ENCODE measurements at regions not wholly inside any gene's neighbourhood (a gene's known extent, or its start where the extent isn't known, plus 50 kb on each side); places are given as distances from the start of the nearest gene placed in this dataset.

DNA sequence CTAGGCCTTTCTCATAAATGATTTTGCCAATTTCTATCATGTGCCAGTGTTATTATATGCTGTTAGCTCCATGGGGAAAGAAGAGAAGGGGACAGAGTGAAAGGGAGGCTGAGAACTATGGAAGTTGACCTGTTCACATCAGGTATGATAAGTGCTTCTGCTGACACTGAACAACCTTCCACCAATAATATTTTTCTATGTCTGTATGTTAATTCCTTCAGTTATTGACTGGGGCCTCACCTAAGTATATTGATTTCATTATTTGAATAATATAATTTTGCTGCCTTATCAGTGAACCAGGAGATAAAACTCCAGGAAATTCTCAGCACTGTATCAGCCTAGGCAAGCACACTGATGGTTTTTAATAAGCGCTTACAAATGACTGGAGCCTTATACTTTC, 262.8 kb downstream of the SNCA start:
- no peak overlapping the region for H3K4me3 ChIP-seq (ENCODE audit: low read depth, low read length)
- TF ChIP-seq, protein P1, sequence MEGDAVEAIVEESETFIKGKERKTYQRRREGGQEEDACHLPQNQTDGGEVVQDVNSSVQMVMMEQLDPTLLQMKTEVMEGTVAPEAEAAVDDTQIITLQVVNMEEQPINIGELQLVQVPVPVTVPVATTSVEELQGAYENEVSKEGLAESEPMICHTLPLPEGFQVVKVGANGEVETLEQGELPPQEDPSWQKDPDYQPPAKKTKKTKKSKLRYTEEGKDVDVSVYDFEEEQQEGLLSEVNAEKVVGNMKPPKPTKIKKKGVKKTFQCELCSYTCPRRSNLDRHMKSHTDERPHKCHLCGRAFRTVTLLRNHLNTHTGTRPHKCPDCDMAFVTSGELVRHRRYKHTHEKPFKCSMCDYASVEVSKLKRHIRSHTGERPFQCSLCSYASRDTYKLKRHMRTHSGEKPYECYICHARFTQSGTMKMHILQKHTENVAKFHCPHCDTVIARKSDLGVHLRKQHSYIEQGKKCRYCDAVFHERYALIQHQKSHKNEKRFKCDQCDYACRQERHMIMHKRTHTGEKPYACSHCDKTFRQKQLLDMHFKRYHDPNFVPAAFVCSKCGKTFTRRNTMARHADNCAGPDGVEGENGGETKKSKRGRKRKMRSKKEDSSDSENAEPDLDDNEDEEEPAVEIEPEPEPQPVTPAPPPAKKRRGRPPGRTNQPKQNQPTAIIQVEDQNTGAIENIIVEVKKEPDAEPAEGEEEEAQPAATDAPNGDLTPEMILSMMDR (IDR thresholded peaks at IDR 0.05; ENCODE audit: borderline replicate concordance, insufficient read depth, low read depth, low read length): no peak

DNA sequence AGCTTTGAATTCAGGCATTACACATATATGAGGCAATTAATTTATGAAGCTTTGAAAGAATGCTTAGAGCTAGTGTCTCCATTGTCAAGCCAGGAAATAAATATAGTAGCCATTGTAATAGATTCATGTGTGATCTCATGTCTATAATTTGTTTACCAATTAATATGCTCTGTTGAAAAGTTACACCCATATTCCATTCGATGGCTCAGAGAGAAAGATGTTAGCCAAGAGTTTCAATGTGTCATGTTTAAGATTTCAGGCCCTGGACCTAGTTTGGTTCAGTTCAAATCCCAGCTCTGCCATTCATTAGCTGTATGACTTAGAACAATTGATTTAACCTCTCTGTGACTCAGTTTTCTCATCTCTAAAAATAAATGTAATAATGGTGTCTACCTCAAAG, 263.3 kb downstream of the SNCA start:
- H3K4me3 ChIP-seq (ENCODE audit: low read depth, low read length): no peak overlapping the region
- TF ChIP-seq, protein P1 (IDR thresholded peaks at IDR 0.05; ENCODE audit: borderline replicate concordance, insufficient read depth, low read depth, low read length): no peak

DNA sequence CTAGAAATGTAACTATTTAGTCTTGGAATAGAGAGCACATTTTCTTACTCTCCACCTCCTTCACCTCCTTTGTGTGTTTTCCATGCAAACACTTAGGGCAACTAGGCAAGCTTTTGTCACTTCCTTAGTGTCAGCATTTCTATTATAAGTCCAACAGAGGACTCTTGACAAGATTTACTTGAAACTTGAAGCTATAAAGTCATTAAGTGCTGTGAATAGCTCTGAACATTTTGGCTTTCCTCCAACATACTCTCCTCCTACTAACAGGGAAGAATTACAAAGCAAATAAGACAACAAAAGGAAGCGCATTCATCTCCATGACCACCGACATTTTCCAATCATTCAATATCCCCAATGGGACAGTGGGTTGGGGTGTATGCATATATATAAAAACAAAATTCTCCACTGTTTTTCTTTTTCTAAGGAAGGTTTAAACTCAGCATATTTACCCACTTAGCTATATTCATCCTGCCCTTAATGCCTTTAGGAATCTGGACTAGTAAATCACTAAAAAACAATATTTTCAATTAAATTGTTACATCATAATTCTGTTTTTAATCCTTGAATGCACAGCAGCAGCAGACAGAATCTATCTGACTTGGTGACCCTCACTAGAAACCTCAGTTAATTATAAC, 264.6 kb downstream of the SNCA start:
- no peak overlapping the region for H3K4me3 ChIP-seq (ENCODE audit: low read depth, low read length)
- TF ChIP-seq, protein P1 (IDR thresholded peaks at IDR 0.05; ENCODE audit: borderline replicate concordance, insufficient read depth, low read depth, low read length): no peak

DNA sequence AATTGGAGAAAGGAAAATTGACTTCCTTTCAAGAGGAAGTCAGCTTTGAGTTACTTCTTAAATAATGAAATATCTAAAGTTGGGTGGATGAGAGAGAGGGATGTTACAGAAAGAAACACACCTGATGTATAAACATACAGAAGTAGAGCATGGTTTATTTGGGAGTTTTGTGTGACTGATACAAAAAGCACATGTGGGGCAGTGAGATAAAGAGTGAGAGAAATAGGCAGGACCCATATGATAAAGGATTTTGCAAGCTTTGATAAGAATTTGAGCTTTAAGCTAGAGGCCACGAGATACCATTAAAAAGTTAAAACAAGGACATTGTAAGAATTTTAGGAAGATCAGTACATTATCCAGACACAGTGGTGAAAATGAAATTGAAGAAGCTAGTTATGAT, 263.3 kb upstream of the GPRIN3 start:
- TF ChIP-seq, protein P1 (IDR thresholded peaks at IDR 0.05; ENCODE audit: borderline replicate concordance, insufficient read depth, low read depth, low read length): no peak
- no peak overlapping the region for H3K4me3 ChIP-seq (ENCODE audit: low read depth, low read length)

DNA sequence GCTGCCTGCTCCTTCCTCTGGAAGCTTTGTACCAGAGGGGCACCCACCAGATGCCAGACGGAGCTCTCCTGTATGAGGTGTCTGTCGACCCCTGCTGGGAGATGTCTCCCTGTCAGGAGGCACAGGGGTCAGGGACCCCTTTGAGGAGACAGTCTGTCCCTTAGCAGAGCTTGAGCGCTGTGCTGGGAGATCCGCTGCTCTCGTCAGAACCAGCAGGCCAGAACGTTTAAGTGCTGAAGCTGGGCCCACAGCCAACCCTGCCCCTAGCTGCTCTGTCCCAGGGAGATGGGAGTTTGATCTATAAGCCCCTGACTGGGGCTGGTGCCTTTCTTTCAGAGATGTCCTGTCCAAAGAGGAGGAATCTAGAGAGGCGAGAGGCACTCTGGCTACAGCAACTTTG, 260.3 kb upstream of the GPRIN3 start:
- TF ChIP-seq, protein P1 (IDR thresholded peaks at IDR 0.05; ENCODE audit: borderline replicate concordance, insufficient read depth, low read depth, low read length): no peak
- no peak overlapping the region for H3K4me3 ChIP-seq (ENCODE audit: low read depth, low read length)

DNA sequence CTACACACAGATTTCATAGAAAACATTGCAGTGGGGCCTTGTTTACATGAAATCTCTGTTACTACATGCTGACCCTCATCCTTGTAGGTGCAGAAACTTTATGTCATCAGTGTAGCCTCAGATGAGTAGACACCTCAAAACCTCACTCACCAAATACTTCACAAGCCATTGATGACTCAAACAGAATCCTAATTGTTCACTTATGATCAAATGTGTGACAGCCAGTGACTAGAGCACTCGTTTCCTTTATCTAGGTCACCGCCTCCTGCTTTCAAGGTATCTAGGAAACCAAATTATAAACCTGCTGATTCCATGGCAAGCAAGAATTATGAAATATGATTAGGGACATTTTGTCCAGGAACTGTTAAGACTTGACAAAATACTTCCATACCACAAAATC, 255.8 kb upstream of the GPRIN3 start:
- TF ChIP-seq, protein P1 (IDR thresholded peaks at IDR 0.05; ENCODE audit: borderline replicate concordance, insufficient read depth, low read depth, low read length): no peak
- no peak overlapping the region for H3K4me3 ChIP-seq (ENCODE audit: low read depth, low read length)

DNA sequence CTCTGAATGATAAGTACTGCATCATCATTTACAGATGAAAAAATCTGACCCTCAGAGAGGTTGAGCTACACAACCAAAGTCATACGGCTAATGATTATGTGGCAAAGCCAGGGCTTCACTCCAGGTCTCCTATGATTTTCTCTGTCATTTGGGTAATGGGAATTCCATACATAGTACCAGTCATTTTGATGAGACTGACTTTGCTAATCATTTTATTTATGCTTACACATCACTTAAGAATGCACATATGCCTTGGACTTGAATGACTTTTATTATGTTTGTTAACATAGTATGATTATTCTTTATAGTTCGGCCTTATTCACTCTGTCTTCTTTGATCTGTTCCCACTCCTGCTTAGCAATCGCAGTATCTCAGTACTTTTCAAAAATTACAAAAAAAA, 255.1 kb upstream of the GPRIN3 start:
- H3K4me3 ChIP-seq (ENCODE audit: low read depth, low read length): no peak overlapping the region
- TF ChIP-seq, protein P1 (IDR thresholded peaks at IDR 0.05; ENCODE audit: borderline replicate concordance, insufficient read depth, low read depth, low read length): no peak

Measured in GM12875 (cell line).